Breast epithelium (tissue), 4 donors: ENCODE measurements at regions not wholly inside any gene's neighbourhood (a gene's known extent, or its start where the extent isn't known, plus 50 kb on each side); places are given as distances from the start of the nearest gene placed in this dataset.

Source experiments
- DNase-seq, 2 donors: peaks; one replicate each; pipeline ENCODE4 v3.0.0-alpha.2; 2019; ENCODE audit warnings: low spot score in 2 of 2
- H3K27ac ChIP-seq, 2 donors: fragments of 200-600 bp; sonication (generic) in 1 of 2; one replicate each; pipeline ENCODE4 v1.5.1; 2016 to 2019; ENCODE audit warnings: mild to moderate bottlenecking in 1 of 2
- H3K27me3 ChIP-seq, 2 donors: fragments of 200-600 bp; sonication (generic) in 1 of 2; one replicate each; pipeline versions ENCODE4 v1.5.1 to v1.6.0; 2017 to 2019; ENCODE audit warnings: control low read depth in 1 of 2, mild to moderate bottlenecking in 1 of 2
- H3K36me3 ChIP-seq: fragments of 200-600 bp; one replicate; pipeline ENCODE4 v1.5.1; 2019
- H3K4me1 ChIP-seq, 2 donors: fragments of 200-600 bp; sonication (generic); one replicate each; pipeline ENCODE4 v1.5.1; 2016 to 2019; ENCODE audit warnings: control low read depth in 1 of 2
- H3K4me3 ChIP-seq, 3 donors: fragments of 200-600 bp; sonication (generic); 1 replicate in 2 of 3; 2 replicates in 1 of 3; pipeline ENCODE4 v1.5.1; 2016 to 2019; ENCODE audit warnings: mild to moderate bottlenecking in 3 of 3, moderate library complexity in 2 of 3
- H3K9me3 ChIP-seq, 2 donors: fragments of 200-600 bp; sonication (generic) in 1 of 2; one replicate each; pipeline ENCODE4 v1.5.1; 2016 to 2019; ENCODE audit warnings: control low read depth in 1 of 2
- POLR2A ChIP-seq: fragments of 450-650 bp; IDR thresholded peaks from one replicate; pipeline ENCODE4 v1.6.1; 2016; ENCODE audit warnings: antibody characterized with exemption, mild to moderate bottlenecking, moderate library complexity
- POLR2AphosphoS5 ChIP-seq, 3 donors: sonication (generic); formaldehyde crosslinking; IDR thresholded peaks; one replicate each; pipeline ENCODE4 v1.6.1; 2017; ENCODE audit warnings: antibody characterized with exemption in 3 of 3
- intact Hi-C: fragments of 100-400 bp; cut with DNase I; formaldehyde crosslinking; loops from one replicate; pipeline ENCODE4 v1.15.1; 2023; ENCODE audit warnings: low total_unique reads
- TF ChIP-seq, protein P1 (sequence below), 3 donors: fragments of 450-650 bp; IDR thresholded peaks; one replicate each; pipeline ENCODE4 v1.5.1; 2016 to 2017; ENCODE audit warnings: antibody characterized with exemption in 3 of 3, mild to moderate bottlenecking in 3 of 3, moderate library complexity in 3 of 3

DNA sequence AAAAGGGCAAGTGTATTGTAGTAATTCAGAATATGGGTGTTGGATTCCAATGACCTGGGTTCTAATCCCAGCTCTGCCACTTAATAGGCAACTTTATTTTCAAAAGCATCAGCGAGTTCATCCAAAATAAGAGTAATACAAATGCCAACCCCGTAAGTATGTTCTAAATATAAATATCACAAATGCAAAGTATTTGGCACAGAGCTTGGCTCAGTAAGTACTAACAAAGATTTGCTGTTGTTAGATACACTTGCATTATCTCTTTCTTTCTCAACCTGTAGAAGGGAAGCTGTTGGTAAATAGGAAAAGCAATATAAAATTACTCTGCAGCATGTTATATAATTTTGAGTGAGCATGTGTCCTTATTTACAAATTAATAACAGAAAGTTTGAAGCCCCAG lies 1302.6 kb upstream of the FAM98A start:
- Histone ChIP-seq H3K4me3 (no peak overlapping the region), H3K36me3 (no peaks in the 10 kb centered on the region), H3K27ac (no peak overlapping the region), H3K27me3 (no peaks in the 10 kb centered on the region), H3K4me1 (no peaks in the 10 kb centered on the region), H3K9me3 (no peaks in the 10 kb centered on the region)
- no peak for TF ChIP-seq POLR2A
- TF ChIP-seq, protein P1, sequence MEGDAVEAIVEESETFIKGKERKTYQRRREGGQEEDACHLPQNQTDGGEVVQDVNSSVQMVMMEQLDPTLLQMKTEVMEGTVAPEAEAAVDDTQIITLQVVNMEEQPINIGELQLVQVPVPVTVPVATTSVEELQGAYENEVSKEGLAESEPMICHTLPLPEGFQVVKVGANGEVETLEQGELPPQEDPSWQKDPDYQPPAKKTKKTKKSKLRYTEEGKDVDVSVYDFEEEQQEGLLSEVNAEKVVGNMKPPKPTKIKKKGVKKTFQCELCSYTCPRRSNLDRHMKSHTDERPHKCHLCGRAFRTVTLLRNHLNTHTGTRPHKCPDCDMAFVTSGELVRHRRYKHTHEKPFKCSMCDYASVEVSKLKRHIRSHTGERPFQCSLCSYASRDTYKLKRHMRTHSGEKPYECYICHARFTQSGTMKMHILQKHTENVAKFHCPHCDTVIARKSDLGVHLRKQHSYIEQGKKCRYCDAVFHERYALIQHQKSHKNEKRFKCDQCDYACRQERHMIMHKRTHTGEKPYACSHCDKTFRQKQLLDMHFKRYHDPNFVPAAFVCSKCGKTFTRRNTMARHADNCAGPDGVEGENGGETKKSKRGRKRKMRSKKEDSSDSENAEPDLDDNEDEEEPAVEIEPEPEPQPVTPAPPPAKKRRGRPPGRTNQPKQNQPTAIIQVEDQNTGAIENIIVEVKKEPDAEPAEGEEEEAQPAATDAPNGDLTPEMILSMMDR (IDR thresholded peaks at IDR 0.05), result no peak
- no peak for TF ChIP-seq POLR2AphosphoS5 (IDR thresholded peaks at IDR 0.05)
- intact Hi-C loops, result no loop called here
- DNase-seq, result no peak

GRCh38 chr2:34899079-34899478 lies 1300.0 kb upstream of the FAM98A start:
- no peak overlapping the region for H3K27ac ChIP-seq
- DNase-seq, result no peak
- no peak for TF ChIP-seq POLR2AphosphoS5 (IDR thresholded peaks at IDR 0.05)
- TF ChIP-seq, protein P1 (IDR thresholded peaks at IDR 0.05), result no peak
- TF ChIP-seq POLR2A, result no peak
- no peaks in the 10 kb centered on the region for H3K27me3 ChIP-seq
- intact Hi-C loops, result no loop called here
- H3K36me3 ChIP-seq, result no peaks in the 10 kb centered on the region
- H3K9me3 ChIP-seq, result no peaks in the 10 kb centered on the region
- no peaks in the 10 kb centered on the region for H3K4me1 ChIP-seq
- H3K4me3 ChIP-seq, result no peak overlapping the region

DNA sequence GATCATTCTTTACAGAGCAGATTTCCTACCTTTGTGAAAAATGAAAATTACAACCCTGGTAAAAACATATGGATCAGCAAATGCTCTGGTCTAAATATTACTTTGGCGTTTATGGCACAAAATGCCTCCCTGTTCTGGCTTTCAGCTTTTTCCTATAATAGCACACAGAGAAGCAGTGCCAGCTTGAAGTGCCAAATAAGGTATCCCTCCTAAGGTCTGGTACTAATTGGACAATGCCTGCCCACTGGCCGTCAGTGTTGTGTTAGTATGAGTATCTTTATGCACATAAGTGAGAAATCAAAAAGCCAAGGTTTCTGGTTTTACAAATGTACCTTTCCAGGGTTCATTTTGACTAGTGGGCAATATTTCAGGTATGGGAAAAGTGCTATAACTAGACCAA lies 1293.7 kb upstream of the FAM98A start:
- intact Hi-C loops, result no loop called here
- DNase-seq, result no peak
- no peak overlapping the region for H3K27ac ChIP-seq
- no peak overlapping the region for H3K4me3 ChIP-seq
- no peaks in the 10 kb centered on the region for H3K4me1 ChIP-seq
- TF ChIP-seq POLR2A, result no peak
- TF ChIP-seq, protein P1 (IDR thresholded peaks at IDR 0.05), result no peak
- TF ChIP-seq POLR2AphosphoS5 (IDR thresholded peaks at IDR 0.05), result no peak
- no peaks in the 10 kb centered on the region for H3K9me3 ChIP-seq
- no peaks in the 10 kb centered on the region for H3K27me3 ChIP-seq
- H3K36me3 ChIP-seq, result no peaks in the 10 kb centered on the region

- TF ChIP-seq POLR2A (no peak), POLR2AphosphoS5 (IDR thresholded peaks at IDR 0.05) (no peak)
- TF ChIP-seq, protein P1 (IDR thresholded peaks at IDR 0.05), result no peak
- Histone ChIP-seq H3K27ac (no peak overlapping the region), H3K4me1 (no peaks in the 10 kb centered on the region), H3K9me3 (no peaks in the 10 kb centered on the region), H3K4me3 (no peak overlapping the region), H3K36me3 (no peaks in the 10 kb centered on the region), H3K27me3 (no peaks in the 10 kb centered on the region)
- DNase-seq, result no peak
- intact Hi-C loops, result no loop called here
These were observed 1293.2 kb upstream of the FAM98A start for GRCh38 chr2:34892256-34892655.

DNA sequence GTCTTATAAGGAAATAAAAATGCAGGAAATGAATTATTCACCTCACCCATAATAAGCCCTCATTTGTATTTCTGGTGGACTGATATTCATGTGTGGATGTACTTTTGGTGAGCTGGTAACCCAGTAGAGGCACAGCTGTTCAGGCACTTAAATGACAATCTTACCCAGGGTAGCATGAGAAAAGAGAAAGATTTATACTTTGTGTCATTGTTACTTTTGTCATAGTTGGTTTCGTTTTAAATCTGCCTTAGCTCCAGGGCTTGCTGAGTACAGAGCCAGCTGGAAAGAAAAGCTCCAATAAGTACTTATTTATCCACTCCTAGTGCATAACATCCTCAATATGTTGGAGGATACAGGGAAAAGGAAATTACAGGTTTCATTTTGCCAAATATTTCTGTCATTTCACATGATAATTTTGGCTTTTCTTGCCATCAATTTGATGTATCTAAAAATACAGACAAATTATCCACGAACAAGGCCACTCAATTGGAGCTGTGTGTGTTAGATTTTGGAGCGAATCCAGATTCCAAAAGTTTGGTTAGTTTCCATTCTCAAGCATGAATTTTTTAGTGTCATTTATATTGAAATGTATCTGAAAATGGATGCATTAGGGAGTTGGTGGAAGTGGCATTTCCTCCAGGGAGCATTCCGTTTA lies 1276.1 kb upstream of the FAM98A start:
- Histone ChIP-seq H3K36me3 (no peaks in the 10 kb centered on the region), H3K9me3 (no peaks in the 10 kb centered on the region), H3K27me3 (no peaks in the 10 kb centered on the region), H3K4me1 (no peaks in the 10 kb centered on the region), H3K27ac (peak overlapping the region; percentile 21 to 39), H3K4me3 (peak overlapping the region in 1 of 3 donors; percentile 12)
- no peak for TF ChIP-seq POLR2A
- no peak for TF ChIP-seq POLR2AphosphoS5 (IDR thresholded peaks at IDR 0.05)
- intact Hi-C loops, result no loop called here
- DNase-seq, result no peak

GRCh38 chr2:34853646-34854045 lies 1254.5 kb upstream of the FAM98A start:
- H3K36me3 ChIP-seq, result no peaks in the 10 kb centered on the region

More at GRCh38 chr2:34853646-34854045, 1254.5 kb upstream of the FAM98A start:
- Histone ChIP-seq H3K27ac (no peak overlapping the region), H3K4me3 (no peak overlapping the region), H3K27me3 (no peaks in the 10 kb centered on the region), H3K4me1 (no peaks in the 10 kb centered on the region), H3K9me3 (peaks cover 6 to 16% of the 10 kb centered on the region in 2 donors)
- TF ChIP-seq POLR2A, result no peak
- TF ChIP-seq, protein P1 (IDR thresholded peaks at IDR 0.05), result no peak
- TF ChIP-seq POLR2AphosphoS5 (IDR thresholded peaks at IDR 0.05), result no peak
- no peak for DNase-seq
- intact Hi-C loops, result no loop called here
